RWPE2 (cell line): ENCODE measurements at regions not wholly inside any gene's neighbourhood (a gene's known extent, or its start where the extent isn't known, plus 50 kb on each side); places are given as distances from the start of the nearest gene placed in this dataset.

ENCODE experiments used
- ATAC-seq: fragments of 200-7000 bp; cut with Tn5 transposase; 3 replicates; pipeline ENCODE4 v1.9.1; 2021; ENCODE audit warnings: low read depth
- DNase-seq: peaks from one replicate; pipeline ENCODE4 v3.0.0-alpha.2; 2020; ENCODE audit warnings: low spot score
- H3K27ac ChIP-seq: fragments of 450-650 bp; 2 replicates; pipeline ENCODE4 v1.5.1; 2017; ENCODE audit warnings: mild to moderate bottlenecking; ENCODE audit not compliant: poor library complexity, severe bottlenecking
- H3K27me3 ChIP-seq: fragments of 250-450 bp; sonication (Bioruptor Pico); 2 replicates; pipeline ENCODE4 v1.5.1; 2021; ENCODE audit warnings: mild to moderate bottlenecking, moderate library complexity; ENCODE audit not compliant: insufficient read depth, poor library complexity, severe bottlenecking
- H3K36me3 ChIP-seq: fragments of 250-450 bp; sonication (Bioruptor Pico); 2 replicates; pipeline ENCODE4 v1.5.1; 2020; ENCODE audit warnings: low read depth, mild to moderate bottlenecking, moderate library complexity
- H3K4me1 ChIP-seq: fragments of 250-450 bp; sonication (Bioruptor Pico); 2 replicates; pipeline ENCODE4 v1.5.1; 2021; ENCODE audit warnings: mild to moderate bottlenecking, moderate library complexity; ENCODE audit not compliant: insufficient read depth, poor library complexity, severe bottlenecking
- H3K4me3 ChIP-seq: fragments of 250-450 bp; sonication (Bioruptor Pico); 2 replicates; pipeline ENCODE4 v1.5.1; 2021; ENCODE audit warnings: mild to moderate bottlenecking, moderate library complexity; ENCODE audit not compliant: severe bottlenecking
- H3K9me3 ChIP-seq: fragments of 250-450 bp; sonication (Bioruptor Pico); 2 replicates; pipeline ENCODE4 v1.5.1; 2021; ENCODE audit warnings: mild to moderate bottlenecking, moderate library complexity; ENCODE audit not compliant: severe bottlenecking
- CTCF ChIP-seq: fragments of 450-650 bp; IDR thresholded peaks from one replicate; pipeline ENCODE4 v1.5.1; 2017; ENCODE audit warnings: mild to moderate bottlenecking, moderate library complexity; ENCODE audit not compliant: poor library complexity, severe bottlenecking

- H3K9me3 ChIP-seq = peaks cover 3% of the 10 kb centered on the region
These were observed 360.3 kb upstream of the ERCC4 start for GRCh38 chr16:13559624-13560023.

GRCh38 chr16:13560151-13560550 is 359.8 kb upstream of the ERCC4 start:
- no peak for TF ChIP-seq CTCF
- Histone ChIP-seq H3K27ac (no peak overlapping the region), H3K9me3 (peaks cover 3% of the 10 kb centered on the region), H3K36me3 (no peaks in the 10 kb centered on the region), H3K4me1 (no peaks in the 10 kb centered on the region), H3K4me3 (no peak overlapping the region), H3K27me3 (peaks cover 10% of the 10 kb centered on the region)
- DNase-seq = no peak
- ATAC-seq = no peak

More at GRCh38 chr16:13559624-13560023, 360.3 kb upstream of the ERCC4 start:
- Histone ChIP-seq H3K36me3 (no peaks in the 10 kb centered on the region), H3K27ac (no peak overlapping the region), H3K4me1 (no peaks in the 10 kb centered on the region), H3K4me3 (no peak overlapping the region), H3K27me3 (peaks cover 11% of the 10 kb centered on the region)
- no peak for ATAC-seq
- DNase-seq = no peak
- no peak for TF ChIP-seq CTCF

GRCh38 chr16:13561291-13562070 is 358.5 kb upstream of the ERCC4 start:
- no peak for ATAC-seq
- no peak for TF ChIP-seq CTCF
- H3K4me3 ChIP-seq = no peak overlapping the region
- H3K36me3 ChIP-seq = no peaks in the 10 kb centered on the region
- H3K4me1 ChIP-seq = no peaks in the 10 kb centered on the region
- no peak for DNase-seq
- no peak overlapping the region for H3K27ac ChIP-seq
- peaks cover 3% of the 10 kb centered on the region for H3K27me3 ChIP-seq
- H3K9me3 ChIP-seq = peaks cover 3% of the 10 kb centered on the region

- no peak for ATAC-seq
- TF ChIP-seq CTCF = no peak
- Histone ChIP-seq H3K9me3 (peaks cover under 1% of the 10 kb centered on the region), H3K27ac (no peak overlapping the region), H3K4me3 (no peak overlapping the region), H3K27me3 (peaks cover 6% of the 10 kb centered on the region), H3K4me1 (no peaks in the 10 kb centered on the region), H3K36me3 (no peaks in the 10 kb centered on the region)
- DNase-seq = no peak
These were observed 351.2 kb upstream of the ERCC4 start for GRCh38 chr16:13568803-13569202.

GRCh38 chr16:13569986-13570385 is 350.0 kb upstream of the ERCC4 start:
- peaks cover 6% of the 10 kb centered on the region for H3K27me3 ChIP-seq
- peaks cover 2% of the 10 kb centered on the region for H3K9me3 ChIP-seq
- ATAC-seq (no peak), DNase-seq (no peak)
- no peak overlapping the region for H3K27ac ChIP-seq
- H3K4me3 ChIP-seq = no peak overlapping the region
- H3K36me3 ChIP-seq = no peaks in the 10 kb centered on the region
- TF ChIP-seq CTCF = no peak
- no peaks in the 10 kb centered on the region for H3K4me1 ChIP-seq
